OCI-LY3 (cell line): ENCODE measurements at regions not wholly inside any gene's neighbourhood (a gene's known extent, or its start where the extent isn't known, plus 50 kb on each side); places are given as distances from the start of the nearest gene placed in this dataset.
A peak's percentile ranks its signal among the peaks of the same experiment; 100 is the strongest.
"Not testable (repeated sequence)": the region's sequence is repeated elsewhere in the genome, so short reads cannot be mapped to it uniquely, and the experiment has no call there.

Experiments
- H2AFZ ChIP-seq: fragments of 200-600, 300-600 bp; shearing (Covaris generic); 2 replicates; pipeline ENCODE4 v1.6.0; 2014; ENCODE audit warnings: antibody characterized with exemption, low read depth, low read length
- H3K27ac ChIP-seq: fragments of 200-600, 300-600 bp; sonication (generic); 2 replicates; pipeline ENCODE4 v1.5.1; 2014; ENCODE audit warnings: mild to moderate bottlenecking, low read length, moderate library complexity, mixed read lengths
- H3K27me3 ChIP-seq: fragments of 200-600, 300-600 bp; sonication (generic); 2 replicates; pipeline ENCODE4 v1.6.1; 2014; ENCODE audit warnings: low read depth, low read length, mixed read lengths
- H3K36me3 ChIP-seq: fragments of 200-600, 300-600 bp; sonication (generic); replicated peaks from 2 replicates; pipeline ENCODE3; 2014; ENCODE audit warnings: low read depth, low read length, mixed read lengths
- H3K4me1 ChIP-seq: fragments of 300-600, 200-600 bp; sonication (generic); 2 replicates; pipeline ENCODE4 v1.6.1; 2014; ENCODE audit warnings: low read length, mixed read lengths
- H3K4me2 ChIP-seq: fragments of 200-600, 300-600 bp; sonication (generic); 2 replicates; pipeline ENCODE4 v1.6.1; 2014; ENCODE audit warnings: low read length, mixed read lengths
- H3K4me3 ChIP-seq: fragments of 300-600, 200-600 bp; sonication (generic); 2 replicates; pipeline ENCODE4 v1.5.1; 2014; ENCODE audit warnings: antibody characterized with exemption, mild to moderate bottlenecking, low read length, moderate library complexity
- H3K79me2 ChIP-seq: fragments of 300-600, 200-600 bp; shearing (Covaris generic); 2 replicates; pipeline ENCODE4 v1.6.1; 2014; ENCODE audit warnings: mild to moderate bottlenecking, low read length, mixed read lengths
- H3K9ac ChIP-seq: fragments of 300-600, 200-600 bp; shearing (Covaris generic); 2 replicates; pipeline ENCODE4 v1.6.0; 2014; ENCODE audit warnings: mild to moderate bottlenecking, low read length, moderate library complexity
- H3K9me3 ChIP-seq: fragments of 200-600, 300-600 bp; shearing (Covaris generic); 2 replicates; pipeline ENCODE4 v1.6.1; 2014; ENCODE audit warnings: low read length, mixed read lengths; ENCODE audit not compliant: insufficient read depth
- H4K20me1 ChIP-seq: fragments of 200-600, 300-600 bp; sonication (generic); 2 replicates; pipeline ENCODE4 v1.6.1; 2016; ENCODE audit warnings: low read length, mixed read lengths; ENCODE audit not compliant: insufficient read depth
- CTCF ChIP-seq: fragments of 200-600, 300-600 bp; sonication (generic); IDR thresholded peaks from 2 replicates; pipeline ENCODE4 v1.5.1; 2014; ENCODE audit warnings: antibody characterized with exemption, low read length, low read depth
- EZH2phosphoT487 ChIP-seq: fragments of 200-600 bp; shearing (Covaris generic); IDR thresholded peaks from 2 replicates; pipeline ENCODE4 v1.6.1; 2018; ENCODE audit warnings: antibody characterized with exemption, mixed run types, low read depth

GRCh38 chr3:155995525-155996370, 124.6 kb upstream of the KCNAB1 start:
- H3K79me2 ChIP-seq: no peaks in the 10 kb centered on the region
- H3K4me3 ChIP-seq: no peak overlapping the region
- H3K27me3 ChIP-seq: no peaks in the 10 kb centered on the region
- H3K27ac ChIP-seq: no peak overlapping the region
- no peaks in the 10 kb centered on the region for H3K9me3 ChIP-seq
- H3K4me2 ChIP-seq: peak overlapping the region; percentile 36; the same call in 1 of the 2 replicates
- H4K20me1 ChIP-seq: no peaks in the 10 kb centered on the region
- H3K9ac ChIP-seq: no peak overlapping the region
- no peak overlapping the region for H2AFZ ChIP-seq
- H3K36me3 ChIP-seq: no peaks in the 10 kb centered on the region
- H3K4me1 ChIP-seq: peaks cover 7% of the 10 kb centered on the region
- TF ChIP-seq EZH2phosphoT487 (no peak), CTCF (peak; percentile 70)

GRCh38 chr3:155996882-155997281, 123.5 kb upstream of the KCNAB1 start:
- H3K9ac ChIP-seq: no peak overlapping the region
- no peak overlapping the region for H3K4me3 ChIP-seq
- no peaks in the 10 kb centered on the region for H3K79me2 ChIP-seq
- no peaks in the 10 kb centered on the region for H3K9me3 ChIP-seq
- H4K20me1 ChIP-seq: no peaks in the 10 kb centered on the region
- H2AFZ ChIP-seq: no peak overlapping the region
- H3K4me2 ChIP-seq: no peak overlapping the region
- H3K27ac ChIP-seq: no peak overlapping the region
- H3K36me3 ChIP-seq: no peaks in the 10 kb centered on the region
- peaks cover 7% of the 10 kb centered on the region for H3K4me1 ChIP-seq
- no peak for TF ChIP-seq CTCF
- TF ChIP-seq EZH2phosphoT487: no peak
- no peaks in the 10 kb centered on the region for H3K27me3 ChIP-seq

GRCh38 chr3:155998173-155998572, 122.2 kb upstream of the KCNAB1 start:
- H4K20me1 ChIP-seq, H3K9ac ChIP-seq, H3K9me3 ChIP-seq, H3K4me2 ChIP-seq, H3K4me3 ChIP-seq, H3K79me2 ChIP-seq, H2AFZ ChIP-seq, H3K4me1 ChIP-seq, H3K36me3 ChIP-seq, H3K27ac ChIP-seq, H3K27me3 ChIP-seq: not testable (repeated sequence)

- H3K36me3 ChIP-seq: no peaks in the 10 kb centered on the region
- H3K79me2 ChIP-seq: no peaks in the 10 kb centered on the region
- H3K9me3 ChIP-seq: no peaks in the 10 kb centered on the region
- no peak overlapping the region for H3K4me2 ChIP-seq
- H3K27ac ChIP-seq: no peak overlapping the region
- no peak overlapping the region for H2AFZ ChIP-seq
- H3K27me3 ChIP-seq: no peaks in the 10 kb centered on the region
- H3K4me3 ChIP-seq: no peak overlapping the region
- no peak overlapping the region for H3K9ac ChIP-seq
- no peak for TF ChIP-seq EZH2phosphoT487
- no peak for TF ChIP-seq CTCF
- H3K4me1 ChIP-seq: no peaks in the 10 kb centered on the region
- H4K20me1 ChIP-seq: no peaks in the 10 kb centered on the region
These were observed 114.6 kb upstream of the KCNAB1 start for GRCh38 chr3:156005736-156006135.
